SU-DHL-6 (cell line): ENCODE measurements at regions not wholly inside any gene's neighbourhood (a gene's known extent, or its start where the extent isn't known, plus 50 kb on each side); places are given as distances from the start of the nearest gene placed in this dataset.
"Not testable (repeated sequence)": the region's sequence is repeated elsewhere in the genome, so short reads cannot be mapped to it uniquely, and the experiment has no call there.

Source experiments
- H2AFZ ChIP-seq: fragments of 200-600 bp; sonication (generic); 2 replicates; pipeline ENCODE4 v1.6.1; 2014; ENCODE audit warnings: low read depth, mild to moderate bottlenecking, moderate library complexity, mixed read lengths, antibody characterized with exemption, low read length; ENCODE audit not compliant: severe bottlenecking
- H3F3A ChIP-seq: fragments of 200-600 bp; shearing (Covaris generic); 2 replicates; pipeline ENCODE4 v1.6.0; 2016; ENCODE audit warnings: antibody characterized with exemption, mild to moderate bottlenecking; ENCODE audit not compliant: insufficient read depth
- H3K27ac ChIP-seq: fragments of 200-600 bp; sonication (generic); 2 replicates; pipeline ENCODE4 v1.5.1; 2016; ENCODE audit warnings: low read depth, mild to moderate bottlenecking, low read length, moderate library complexity, mixed read lengths
- H3K27me3 ChIP-seq: fragments of 200-600 bp; sonication (generic), shearing (Covaris generic); 2 replicates; pipeline ENCODE4 v1.6.0; 2014; ENCODE audit warnings: mild to moderate bottlenecking, low read length
- H3K36me3 ChIP-seq: fragments of 200-600 bp; sonication (generic); 2 replicates; pipeline ENCODE4 v1.6.1; 2014; ENCODE audit warnings: mild to moderate bottlenecking, low read length, mixed read lengths
- H3K4me2 ChIP-seq: fragments of 300-600, 200-600 bp; shearing (Covaris generic), sonication (generic); 2 replicates; pipeline ENCODE4 v1.6.0; 2014; ENCODE audit warnings: low read length, low read depth, mild to moderate bottlenecking; ENCODE audit not compliant: poor library complexity, severe bottlenecking
- H3K4me3 ChIP-seq: fragments of 200-600 bp; sonication (generic); 2 replicates; pipeline ENCODE4 v1.5.1; 2014; ENCODE audit warnings: antibody characterized with exemption, low read length, mild to moderate bottlenecking, mixed read lengths; ENCODE audit not compliant: insufficient read depth, poor library complexity, severe bottlenecking
- H3K79me2 ChIP-seq: fragments of 200-600 bp; sonication (generic); 2 replicates; pipeline ENCODE4 v1.6.1; 2014; ENCODE audit warnings: mild to moderate bottlenecking, low read length, moderate library complexity; ENCODE audit not compliant: insufficient read depth
- H3K9ac ChIP-seq: fragments of 200-600 bp; sonication (generic); 2 replicates; pipeline ENCODE4 v1.7.0; 2014; ENCODE audit warnings: mild to moderate bottlenecking, low read length
- H3K9me2 ChIP-seq: fragments of 200-600 bp; sonication (generic); replicated peaks from 2 replicates; pipeline ENCODE4 v1.6.1; 2014; ENCODE audit warnings: low read length; ENCODE audit not compliant: insufficient read depth
- H3K9me3 ChIP-seq: fragments of 200-600 bp; sonication (generic); 2 replicates; pipeline ENCODE4 v1.6.1; 2014; ENCODE audit warnings: low read length, mixed read lengths; ENCODE audit not compliant: insufficient read depth
- H4K20me1 ChIP-seq: fragments of 200-600 bp; sonication (generic); 2 replicates; pipeline ENCODE4 v1.6.1; 2014; ENCODE audit warnings: low read depth, mild to moderate bottlenecking, antibody characterized with exemption, low read length, moderate library complexity, mixed read lengths
- CTCF ChIP-seq: fragments of 200-600 bp; sonication (generic); IDR thresholded peaks from one replicate; pipeline ENCODE4 v1.5.1; 2017; ENCODE audit warnings: antibody characterized with exemption, mild to moderate bottlenecking, low read length, moderate library complexity; ENCODE audit not compliant: insufficient read depth, poor library complexity, severe bottlenecking
- EZH2phosphoT487 ChIP-seq: fragments of 200-600 bp; sonication (generic), shearing (Covaris generic); conservative IDR thresholded peaks from 2 replicates; pipeline ENCODE4 v1.6.1; 2018; ENCODE audit warnings: mild to moderate bottlenecking, antibody characterized with exemption, low read length, moderate library complexity, mixed read lengths

GRCh38 chr5:124612023-124612422 is 134.4 kb downstream of the ZNF608 start:
- TF ChIP-seq CTCF, result no peak
- no peak for TF ChIP-seq EZH2phosphoT487
- Histone ChIP-seq H4K20me1 (no peaks in the 10 kb centered on the region), H3K9me2 (no peaks in the 10 kb centered on the region), H3K9ac (no peak overlapping the region), H3K4me2 (no peak overlapping the region), H3K27me3 (no peaks in the 10 kb centered on the region), H3F3A (no peaks in the 10 kb centered on the region), H3K4me3 (no peak overlapping the region), H3K27ac (no peak overlapping the region), H3K36me3 (no peaks in the 10 kb centered on the region), H2AFZ (no peak overlapping the region), H3K9me3 (no peaks in the 10 kb centered on the region), H3K79me2 (no peaks in the 10 kb centered on the region)

- not testable (repeated sequence) for H3K36me3 ChIP-seq, H2AFZ ChIP-seq, H3K27ac ChIP-seq, H3K9ac ChIP-seq, H3K9me3 ChIP-seq, H3K4me3 ChIP-seq, H4K20me1 ChIP-seq, H3F3A ChIP-seq, H3K4me2 ChIP-seq, H3K9me2 ChIP-seq, H3K79me2 ChIP-seq, H3K27me3 ChIP-seq
Measured at GRCh38 chr5:124611262-124611661, 135.2 kb downstream of the ZNF608 start.

- not testable (repeated sequence) for H3K9me2 ChIP-seq, H4K20me1 ChIP-seq, H3K27ac ChIP-seq, H3K36me3 ChIP-seq, H3K4me2 ChIP-seq, H2AFZ ChIP-seq, H3K9ac ChIP-seq, H3K4me3 ChIP-seq, H3F3A ChIP-seq, H3K79me2 ChIP-seq, H3K9me3 ChIP-seq, H3K27me3 ChIP-seq
Measured at GRCh38 chr5:124609685-124610084, 136.8 kb downstream of the ZNF608 start.

- H3K4me3 ChIP-seq, result no peak overlapping the region
- H3K4me2 ChIP-seq, result no peak overlapping the region
- H3K79me2 ChIP-seq, result no peaks in the 10 kb centered on the region
- no peaks in the 10 kb centered on the region for H4K20me1 ChIP-seq
- H3F3A ChIP-seq, result no peaks in the 10 kb centered on the region
- no peaks in the 10 kb centered on the region for H3K9me2 ChIP-seq
- no peak overlapping the region for H3K27ac ChIP-seq
- no peak overlapping the region for H3K9ac ChIP-seq
- no peaks in the 10 kb centered on the region for H3K36me3 ChIP-seq
- no peaks in the 10 kb centered on the region for H3K27me3 ChIP-seq
- H3K9me3 ChIP-seq, result no peaks in the 10 kb centered on the region
- no peak overlapping the region for H2AFZ ChIP-seq
- no peak for TF ChIP-seq CTCF
- TF ChIP-seq EZH2phosphoT487, result no peak
Measured at GRCh38 chr5:124606543-124606942, 139.9 kb downstream of the ZNF608 start.
